ENCODE measurements at regions not wholly inside any gene's neighbourhood (a gene's known extent, or its start where the extent isn't known, plus 50 kb on each side); places are given as distances from the start of the nearest gene placed in this dataset.

- TF ChIP-seq REST (IDR thresholded peaks at IDR 0.05; ENCODE audit: insufficient read depth in 1 of 2, low read depth in 2 of 2, low read length in 1 of 2) (no peak), CTCF (IDR thresholded peaks at IDR 0.05) (no peak), POLR2AphosphoS5 (IDR thresholded peaks at IDR 0.05; ENCODE audit: low read depth, low read length) (no peak)
Observed at GRCh38 chr3:80374423-80374822, 606.6 kb upstream of the ROBO1 start.

Measured in Panc1 (cell line).